ENCODE measurements at regions not wholly inside any gene's neighbourhood (a gene's known extent, or its start where the extent isn't known, plus 50 kb on each side); places are given as distances from the start of the nearest gene placed in this dataset.

DNA sequence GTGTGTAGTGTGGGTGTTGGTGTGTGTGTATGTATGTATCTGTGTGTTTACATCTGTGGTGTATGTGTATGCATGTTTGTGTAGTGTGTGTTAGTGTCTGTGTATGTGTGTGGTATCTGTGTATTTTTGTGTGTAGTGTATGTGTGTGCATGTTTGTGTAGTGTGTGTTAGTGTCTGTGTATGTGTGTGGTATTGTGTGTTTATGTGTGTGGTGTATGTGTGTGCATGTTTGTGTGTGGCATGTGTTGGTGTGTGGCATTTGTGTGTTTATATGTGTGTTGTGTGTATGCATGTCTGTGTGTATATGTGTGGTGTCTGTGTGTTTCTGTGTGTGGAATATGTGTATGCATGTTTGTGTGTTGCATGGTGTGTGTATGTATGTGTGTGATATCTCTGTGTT, 96.4 kb downstream of the CMPK2 start:
- H3K56ac ChIP-seq (ENCODE audit: insufficient read length, low read depth, low read length), result no peak overlapping the region
- peaks cover 30 to 40% of the 10 kb centered on the region in 2 experiments for H3K4me1 Mint-ChIP-seq
- no peak overlapping the region for H4K5ac ChIP-seq (ENCODE audit: insufficient read length, low read depth, low read length)
- H3K79me1 ChIP-seq (ENCODE audit: insufficient read depth, low read depth, low read length, poor library complexity, severe bottlenecking), result no peaks in the 10 kb centered on the region
- no peak overlapping the region for H2AFZ ChIP-seq (ENCODE audit: low read length)
- H3K27me3 Mint-ChIP-seq (ENCODE audit: low read depth), result peaks cover 6% of the 10 kb centered on the region
- H3K9me3 Mint-ChIP-seq, result peaks cover 0 to 4% of the 10 kb centered on the region in 2 experiments; a peak in 1 of 5 replicates
- H3K4me1 ChIP-seq (ENCODE audit: insufficient read depth, low read length), result peaks cover 6% of the 10 kb centered on the region; the same call in 1 of the 2 replicates
- no peak overlapping the region for H2BK15ac ChIP-seq (ENCODE audit: low read depth, low read length)
- no peaks in the 10 kb centered on the region for H3K9me3 ChIP-seq (ENCODE audit: control insufficient read depth, low read depth, low read length)
- no peak for DNase-seq
- no peak overlapping the region for H3K18ac ChIP-seq (ENCODE audit: insufficient read length, low read depth, low read length)
- no peak overlapping the region for H3K23ac ChIP-seq (ENCODE audit: insufficient read length, low read depth, low read length)
- no peak overlapping the region for H2AK5ac ChIP-seq (ENCODE audit: insufficient read length, low read length)
- H3K79me2 ChIP-seq (ENCODE audit: insufficient read depth, low read length), result no peaks in the 10 kb centered on the region
- no peak overlapping the region for H3K9ac ChIP-seq (ENCODE audit: extremely low read depth, insufficient read length, low read length)
- no peak overlapping the region for H3K27ac ChIP-seq (ENCODE audit: insufficient read length, low read depth, low read length)
- H3K14ac ChIP-seq (ENCODE audit: insufficient read depth, low read length), result no peak overlapping the region
- no peaks in the 10 kb centered on the region for H3K23me2 ChIP-seq (ENCODE audit: insufficient read length, low read depth, low read length, poor library complexity, severe bottlenecking)
- TF ChIP-seq, protein P1, sequence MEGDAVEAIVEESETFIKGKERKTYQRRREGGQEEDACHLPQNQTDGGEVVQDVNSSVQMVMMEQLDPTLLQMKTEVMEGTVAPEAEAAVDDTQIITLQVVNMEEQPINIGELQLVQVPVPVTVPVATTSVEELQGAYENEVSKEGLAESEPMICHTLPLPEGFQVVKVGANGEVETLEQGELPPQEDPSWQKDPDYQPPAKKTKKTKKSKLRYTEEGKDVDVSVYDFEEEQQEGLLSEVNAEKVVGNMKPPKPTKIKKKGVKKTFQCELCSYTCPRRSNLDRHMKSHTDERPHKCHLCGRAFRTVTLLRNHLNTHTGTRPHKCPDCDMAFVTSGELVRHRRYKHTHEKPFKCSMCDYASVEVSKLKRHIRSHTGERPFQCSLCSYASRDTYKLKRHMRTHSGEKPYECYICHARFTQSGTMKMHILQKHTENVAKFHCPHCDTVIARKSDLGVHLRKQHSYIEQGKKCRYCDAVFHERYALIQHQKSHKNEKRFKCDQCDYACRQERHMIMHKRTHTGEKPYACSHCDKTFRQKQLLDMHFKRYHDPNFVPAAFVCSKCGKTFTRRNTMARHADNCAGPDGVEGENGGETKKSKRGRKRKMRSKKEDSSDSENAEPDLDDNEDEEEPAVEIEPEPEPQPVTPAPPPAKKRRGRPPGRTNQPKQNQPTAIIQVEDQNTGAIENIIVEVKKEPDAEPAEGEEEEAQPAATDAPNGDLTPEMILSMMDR (conservative IDR thresholded peaks at IDR 0.05), result no peak
- no peak overlapping the region for H4K91ac ChIP-seq (ENCODE audit: insufficient read length, low read depth, low read length)
- no peak overlapping the region for H3K4me3 Mint-ChIP-seq
- no peak overlapping the region for H3K4me2 ChIP-seq (ENCODE audit: insufficient read depth, insufficient read length, low read length)
- no peak overlapping the region for H3K27ac Mint-ChIP-seq
- no peak overlapping the region for H2BK12ac ChIP-seq (ENCODE audit: insufficient read length, low read depth, low read length)
- H3K27me3 ChIP-seq (ENCODE audit: insufficient read depth, low read length), result no peaks in the 10 kb centered on the region
- peaks cover 0 to 5% (median 3%) of the 10 kb centered on the region in 3 experiments; a peak in 1 of 7 replicates for H3K36me3 Mint-ChIP-seq (ENCODE audit: insufficient read depth in 1 of 3, low read depth in 3 of 3)
- H3T11ph ChIP-seq (ENCODE audit: low read length), result no peak overlapping the region
- H2BK120ac ChIP-seq (ENCODE audit: low read depth, low read length, poor library complexity, severe bottlenecking), result no peak overlapping the region
- H4K8ac ChIP-seq (replicated peaks; ENCODE audit: insufficient read length, low read depth, low read length), result no peak overlapping the region
- H2BK5ac ChIP-seq (ENCODE audit: insufficient read length, low read length), result no peak overlapping the region
- no peak overlapping the region for H2BK20ac ChIP-seq (ENCODE audit: low read depth, low read length, poor library complexity, severe bottlenecking)
- H3K4ac ChIP-seq (ENCODE audit: low read depth, low read length), result no peak overlapping the region
- H4K20me1 ChIP-seq (ENCODE audit: control insufficient read depth, insufficient read depth, insufficient read length), result no peaks in the 10 kb centered on the region

Data from H9 (cell line).